NCI-H1105 treated with DMSO at 0.1 percent for 48 hours (cell line): ENCODE measurements at regions not wholly inside any gene's neighbourhood (a gene's known extent, or its start where the extent isn't known, plus 50 kb on each side); places are given as distances from the start of the nearest gene placed in this dataset.
"Not testable (repeated sequence)": the region's sequence is repeated elsewhere in the genome, so short reads cannot be mapped to it uniquely, and the experiment has no call there.

ENCODE experiments used
- DNase-seq: peaks from one replicate; lab custom pipeline; 2025; lab: John Stamatoyannopoulos, UW

GRCh38 chr1:196002296-196002695 is 605.9 kb downstream of the KCNT2 start:
- DNase-seq: not testable (repeated sequence)

DNA sequence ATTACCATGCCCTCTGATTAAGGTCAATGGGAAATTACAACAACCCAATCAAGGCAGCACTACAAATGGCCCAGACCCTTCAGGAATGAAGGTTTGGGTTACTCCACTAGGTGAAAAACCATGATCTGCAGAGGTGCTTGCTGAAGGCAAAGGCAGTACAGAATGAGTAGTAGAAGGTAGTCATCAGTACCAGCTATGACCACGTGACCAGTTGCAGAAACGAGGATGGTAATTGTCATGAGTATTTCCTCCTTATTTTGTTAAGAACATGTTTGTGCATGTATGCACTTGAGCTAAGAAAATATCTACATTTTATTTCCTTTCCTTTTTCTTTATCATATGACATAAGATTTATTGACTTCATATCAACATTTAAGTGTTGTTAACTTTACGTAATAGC is 607.1 kb downstream of the KCNT2 start:
- DNase-seq: no peak

DNA sequence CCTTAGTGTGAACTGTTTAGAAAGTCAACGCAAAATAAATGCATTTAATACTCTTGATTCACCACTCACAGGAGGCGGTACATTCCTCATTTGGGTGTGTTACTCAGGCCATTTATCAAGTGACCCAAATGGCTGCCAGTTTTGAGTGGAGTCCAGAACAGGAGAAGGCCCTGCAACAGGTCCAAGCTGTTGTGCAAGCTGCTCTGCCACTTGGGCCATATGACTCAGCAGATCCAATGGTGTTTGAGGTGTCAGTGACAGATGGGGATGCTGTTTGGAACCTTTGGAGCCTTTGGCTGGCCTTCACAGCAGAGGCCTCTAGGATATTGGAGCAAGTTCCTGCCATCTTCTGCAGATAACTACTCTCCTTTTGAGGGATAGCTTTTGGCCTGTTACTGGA is 609.2 kb downstream of the KCNT2 start:
- no peak for DNase-seq

DNA sequence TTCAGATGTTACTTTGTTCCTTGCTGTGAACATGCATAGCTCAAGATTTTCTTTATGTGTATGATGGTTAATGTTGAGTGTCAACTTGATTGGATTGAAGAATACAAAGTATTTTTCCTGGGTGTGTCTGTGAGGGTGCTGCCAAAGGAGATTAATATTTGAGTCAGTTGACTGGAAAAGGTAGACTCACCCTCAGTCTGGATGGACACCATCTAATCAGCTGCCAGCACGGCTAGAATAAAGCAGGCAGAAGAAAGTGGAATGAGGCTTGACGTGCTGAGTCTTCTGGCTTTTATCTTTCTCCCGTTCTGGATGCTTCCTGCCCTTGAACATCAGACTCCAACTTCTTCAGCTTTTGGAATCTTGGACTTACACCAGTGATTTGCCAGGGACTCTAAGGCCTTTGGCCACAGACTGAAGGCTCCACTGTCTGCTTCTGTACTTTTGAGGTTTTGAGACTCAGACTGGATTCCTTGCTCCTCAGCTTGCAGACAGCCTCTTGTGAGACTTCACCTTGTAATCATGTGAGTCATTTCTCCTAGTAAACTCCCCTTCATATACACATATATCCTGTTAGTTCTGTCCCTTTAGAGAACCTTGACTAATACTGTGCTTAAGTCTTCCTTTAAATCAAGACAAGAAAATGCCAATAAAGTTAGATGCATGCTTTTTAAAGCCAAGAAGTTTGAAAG is 626.6 kb downstream of the KCNT2 start:
- no peak for DNase-seq

DNA sequence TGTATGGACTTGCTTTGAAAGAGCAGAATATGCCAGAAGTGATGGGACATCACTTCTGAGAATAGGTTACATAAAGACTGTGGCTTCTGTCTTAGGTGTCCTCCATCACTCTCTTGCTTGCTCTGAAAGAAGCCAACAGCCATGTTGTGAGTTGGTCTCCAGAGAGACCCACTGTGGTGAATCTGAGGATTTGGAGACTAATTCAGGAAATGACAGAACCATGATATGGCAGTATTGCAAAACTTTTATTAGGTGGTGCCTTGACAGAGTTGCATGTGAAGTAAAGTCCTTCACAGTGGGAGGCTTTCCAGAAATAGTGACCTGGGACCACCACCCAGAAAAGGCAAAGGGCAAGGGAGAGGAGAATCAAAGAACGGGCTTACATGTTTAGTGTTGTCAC is 628.6 kb downstream of the KCNT2 start:
- no peak for DNase-seq

- DNase-seq: no peak
Observed at GRCh38 chr1:195973311-195973904, 634.8 kb downstream of the KCNT2 start.

DNA sequence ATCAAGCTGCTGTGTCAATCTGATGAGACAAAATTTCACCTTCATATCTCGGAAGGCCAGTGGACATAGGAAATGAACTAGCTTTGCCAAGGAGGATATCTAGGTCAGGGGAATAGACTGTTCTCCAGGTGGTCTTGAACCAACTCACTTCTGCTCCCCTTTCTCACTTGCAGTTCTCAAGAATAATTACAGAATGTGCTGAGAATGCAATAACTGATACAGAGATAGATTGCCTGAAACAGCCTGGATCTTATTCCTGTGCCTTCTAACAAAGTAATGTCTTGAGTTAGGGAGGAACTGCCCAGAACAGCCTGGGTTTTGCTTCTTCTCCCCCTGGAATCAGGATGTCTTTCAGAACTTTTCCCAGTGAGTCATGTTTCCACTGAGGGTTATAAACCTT is 636.7 kb downstream of the KCNT2 start:
- DNase-seq: no peak

DNA sequence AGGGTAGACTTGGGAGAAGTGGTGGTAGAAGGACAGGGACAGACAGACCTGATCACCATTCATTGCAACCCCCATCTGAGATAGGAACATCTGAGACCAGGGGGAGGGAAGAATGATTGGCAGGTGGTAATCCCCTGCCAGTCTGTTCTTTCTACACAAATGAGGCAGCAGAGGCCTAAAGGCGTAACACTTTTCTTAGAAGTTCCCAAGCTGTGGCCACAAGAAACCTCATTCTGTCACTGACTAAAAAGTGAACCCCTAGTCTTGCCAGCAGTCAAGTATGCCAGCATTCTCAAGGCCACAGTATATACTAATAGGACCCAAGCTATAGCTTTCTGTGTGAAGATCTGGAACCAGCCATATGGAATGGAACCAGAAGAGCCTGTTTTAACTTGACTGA is 638.0 kb downstream of the KCNT2 start:
- no peak for DNase-seq

DNA sequence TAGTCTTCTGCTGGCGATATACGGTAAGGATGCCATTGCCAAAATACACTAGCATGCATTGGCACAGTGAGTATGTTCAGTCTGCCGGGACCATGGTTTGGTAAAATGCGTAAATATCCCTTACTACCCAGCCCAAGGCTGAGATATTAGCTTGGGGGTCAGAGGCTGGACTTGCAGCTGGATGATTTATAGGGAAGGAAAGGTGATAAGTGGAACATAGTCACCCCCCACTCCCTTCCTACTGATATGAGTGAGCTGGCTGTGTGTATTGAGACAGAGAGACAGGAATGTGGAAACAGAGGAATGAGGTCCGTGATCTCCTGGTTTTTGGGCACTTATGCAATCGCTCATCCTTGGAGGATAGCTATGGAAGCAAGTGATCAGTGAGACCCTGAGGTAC is 642.8 kb downstream of the KCNT2 start:
- no peak for DNase-seq

- DNase-seq: no peak
Observed at GRCh38 chr1:195965036-195965435, 643.2 kb downstream of the KCNT2 start.

- DNase-seq: no peak
Observed at GRCh38 chr1:195964516-195964915, 643.7 kb downstream of the KCNT2 start.

DNA sequence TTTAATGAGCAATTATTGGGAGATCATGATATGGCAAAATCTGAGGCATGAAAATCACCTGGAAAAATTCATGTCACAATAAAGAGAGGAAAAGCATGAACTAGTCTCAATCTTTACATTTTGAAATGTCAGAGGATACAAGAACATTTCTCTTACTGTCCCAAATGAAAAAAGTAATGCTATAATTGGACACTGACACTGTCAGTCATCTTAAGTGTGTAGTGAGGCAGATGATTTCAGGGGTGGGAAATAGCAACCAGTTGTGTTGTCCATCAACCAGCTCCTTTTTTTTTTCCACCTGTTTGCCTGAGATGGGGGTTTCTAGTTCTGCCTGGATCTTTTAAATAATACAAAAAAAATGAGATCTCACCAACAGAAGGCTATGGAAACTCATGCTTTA is 646.2 kb downstream of the KCNT2 start:
- no peak for DNase-seq

- no peak for DNase-seq
Observed at GRCh38 chr1:195960580-195960979, 647.7 kb downstream of the KCNT2 start.

DNA sequence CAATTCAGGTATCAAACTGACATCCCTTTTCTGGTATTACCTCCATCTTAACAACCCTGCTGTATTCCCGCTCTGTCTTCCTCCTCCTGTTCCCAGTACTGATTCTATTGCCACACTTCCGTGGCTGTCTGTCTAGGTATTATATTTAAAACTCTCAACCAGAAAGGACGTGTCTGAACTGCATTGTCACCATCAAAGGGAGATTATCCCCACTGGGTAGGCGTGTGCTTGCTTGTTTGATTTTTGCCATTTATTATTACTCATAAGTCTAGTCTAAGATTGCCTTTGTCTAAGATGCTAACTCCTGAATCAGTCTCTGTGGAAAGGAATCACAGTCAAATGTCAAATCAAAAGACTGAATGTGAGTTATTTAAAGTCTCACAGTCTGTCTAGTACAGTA is 650.1 kb downstream of the KCNT2 start:
- no peak for DNase-seq

DNA sequence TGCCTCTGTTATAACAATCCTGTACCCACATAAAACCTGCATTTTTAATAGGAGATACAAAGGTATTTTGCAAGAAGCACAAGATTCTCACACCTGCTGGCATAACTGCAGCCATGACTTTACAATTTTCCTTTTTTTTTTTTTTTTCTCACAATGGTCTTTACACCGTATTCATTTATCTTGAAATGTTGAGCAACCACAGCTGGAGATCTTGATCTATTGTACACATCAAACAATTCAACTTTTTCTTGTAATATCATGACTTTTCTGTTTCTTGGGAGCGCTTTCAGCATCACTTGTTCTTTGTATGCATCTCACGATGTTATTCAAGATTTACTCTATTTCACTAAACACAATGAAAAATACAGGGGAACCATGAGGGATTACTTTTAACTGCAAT is 651.4 kb downstream of the KCNT2 start:
- no peak for DNase-seq

DNA sequence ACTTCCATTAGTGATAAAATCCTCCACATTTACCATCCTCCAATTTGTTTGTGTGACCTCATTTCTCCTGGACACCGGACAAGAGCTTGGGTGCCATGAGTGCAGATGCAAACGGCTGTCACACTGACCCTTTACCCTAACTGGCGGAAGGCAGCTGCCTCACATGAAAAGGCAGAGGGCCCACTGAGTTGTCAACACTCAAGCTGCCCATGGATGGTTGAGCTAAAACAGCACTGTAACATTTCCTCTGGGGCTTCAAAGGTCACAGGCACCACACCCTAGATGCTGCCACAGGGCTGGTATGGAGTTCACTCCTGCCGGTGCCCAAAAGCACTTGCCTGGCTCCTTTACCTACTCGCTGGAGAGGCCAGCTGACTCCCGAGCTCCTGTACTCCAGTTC is 653.4 kb downstream of the KCNT2 start:
- no peak for DNase-seq

GRCh38 chr1:195951313-195951712 is 656.9 kb downstream of the KCNT2 start:
- no peak for DNase-seq

DNA sequence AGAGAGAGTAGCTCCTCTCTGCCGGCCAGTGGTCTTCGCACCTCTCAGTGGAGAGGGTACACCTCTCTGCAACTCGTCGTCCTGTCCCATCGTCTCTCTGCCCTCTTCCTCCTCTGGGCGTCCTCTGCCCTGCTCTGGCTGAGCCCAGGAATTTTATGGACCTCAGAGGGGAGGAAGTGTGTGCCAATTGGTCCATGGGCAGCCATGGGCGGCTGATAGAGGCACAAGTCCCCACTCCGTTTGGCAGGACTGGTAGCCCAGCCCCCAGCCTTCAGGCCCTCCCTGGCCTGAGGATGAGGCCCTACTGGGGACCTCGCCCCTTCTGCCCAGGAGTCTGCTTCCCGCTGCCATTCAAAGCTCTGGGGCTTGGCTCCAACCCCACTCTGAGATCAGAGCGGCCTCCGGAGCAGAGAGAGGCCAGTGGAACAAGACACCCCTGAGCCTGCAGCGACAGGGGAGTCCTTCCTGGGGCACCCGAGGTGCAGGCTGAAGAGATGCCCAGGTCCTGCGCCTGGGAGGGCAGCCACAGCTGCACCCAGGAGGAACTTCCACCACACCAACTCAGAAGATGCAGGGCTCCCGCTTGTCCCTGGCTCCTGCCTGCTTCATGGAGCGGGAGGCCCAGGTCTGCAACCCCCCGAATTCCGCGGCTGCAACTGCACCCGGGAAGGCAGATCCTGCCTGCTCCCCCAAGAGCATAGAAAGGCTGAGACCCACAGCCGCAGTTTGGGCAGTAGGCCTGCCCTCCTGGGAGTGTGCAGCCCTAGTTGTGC is 659.9 kb downstream of the KCNT2 start:
- no peak for DNase-seq

DNA sequence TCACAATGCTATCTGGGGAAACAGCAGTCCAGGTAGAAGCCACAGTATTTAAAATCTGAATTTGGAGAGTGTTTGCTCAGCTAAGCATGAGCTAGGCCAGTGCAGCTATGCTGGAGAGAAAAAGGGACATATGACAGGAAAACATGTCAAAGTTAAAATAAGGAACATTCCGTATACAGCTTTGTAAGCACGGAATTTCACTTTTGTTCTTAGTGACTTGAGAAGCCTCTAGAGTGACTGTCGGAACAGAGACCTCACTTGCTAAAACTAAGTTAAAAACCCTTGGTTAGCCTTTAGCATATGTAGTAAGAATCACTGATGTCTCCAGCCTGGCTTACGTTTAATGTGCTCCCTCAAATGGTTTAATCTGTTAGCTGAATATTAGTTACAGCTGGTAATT is 661.7 kb downstream of the KCNT2 start:
- DNase-seq: no peak

DNA sequence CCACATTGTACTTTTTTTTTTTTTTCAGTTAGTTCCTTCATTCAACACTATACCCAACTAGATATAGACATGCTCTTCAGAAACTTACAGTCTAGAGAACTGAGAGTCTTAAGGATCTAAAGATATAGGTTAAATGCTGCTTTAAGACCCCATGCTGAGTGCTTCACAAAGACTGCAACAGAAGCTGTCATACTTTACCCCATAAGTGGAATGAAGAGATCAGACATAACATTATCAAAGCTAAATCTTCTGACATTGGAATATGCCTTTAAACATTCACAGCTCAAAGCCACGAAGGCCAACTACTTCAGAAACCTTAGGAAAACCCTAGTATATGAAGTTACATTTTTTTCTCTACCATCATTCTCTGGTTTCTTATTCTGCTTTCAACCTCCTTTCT is 666.4 kb downstream of the KCNT2 start:
- DNase-seq: no peak

DNA sequence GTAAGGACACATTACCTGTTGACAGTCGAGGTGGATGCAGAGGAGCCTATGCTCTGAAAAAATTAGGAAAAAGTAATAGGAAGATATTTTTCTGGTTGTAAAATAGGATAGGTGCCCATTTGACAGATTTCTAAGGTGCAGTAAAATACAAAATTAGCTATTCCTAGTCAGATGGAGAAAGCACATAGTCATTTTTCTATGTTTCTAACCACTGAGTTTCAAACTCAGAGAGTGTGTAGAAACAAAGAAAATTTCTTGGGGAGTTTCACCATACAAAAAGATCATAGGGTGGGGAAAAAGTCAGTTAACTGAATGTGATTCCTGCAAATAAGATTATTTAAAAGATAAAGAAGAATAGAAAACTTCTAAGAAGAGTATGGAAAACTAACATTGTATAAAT is 666.9 kb downstream of the KCNT2 start:
- no peak for DNase-seq

GRCh38 chr1:195939844-195940243 is 668.4 kb downstream of the KCNT2 start:
- DNase-seq: no peak

- DNase-seq: peak; percentile 95
Observed at GRCh38 chr1:195934817-195935553, 673.3 kb downstream of the KCNT2 start.
